HepG2 (cell line): ENCODE measurements at regions not wholly inside any gene's neighbourhood (a gene's known extent, or its start where the extent isn't known, plus 50 kb on each side); places are given as distances from the start of the nearest gene placed in this dataset.

Source experiments
- ATAC-seq: fragments of 200-7000 bp; cut with Tn5 transposase; 3 replicates; pipeline ENCODE4 v1.9.1; 2020; ENCODE audit warnings: mild to moderate bottlenecking, moderate library complexity
- BruUV-seq: library from RNA; stranded (reverse); fragments of 400-500 nt; replicated peaks from 2 replicates; lab custom pipeline; 2021; lab: Mats Ljungman, UMichigan
- CTCF ChIA-PET: fragments of 300-600 bp; formaldehyde crosslinking; extraction: SDS; loops from one replicate; lab custom pipeline; 2021; ENCODE audit warnings: low total read pairs, inconsistent platforms, low intra/inter-chr PET ratio; lab: Yijun Ruan, JAX
- POLR2A ChIA-PET: fragments of 350-600 bp; sonication (Branson Sonifier 250); formaldehyde crosslinking; loops from one replicate; lab custom pipeline; 2020; ENCODE audit warnings: antibody characterized with exemption, inconsistent platforms; lab: Yijun Ruan, JAX
- DNase-seq: peaks from one replicate; pipeline ENCODE4 v3.0.0-alpha.2; 2015; ENCODE audit warnings: low spot score
- FAIRE-seq: peaks from 3 replicates; lab custom pipeline; 2011; peaks lifted over from hg19 to GRCh38; lab: Jason Lieb, UNC
- H2AFZ ChIP-seq: one replicate; pipeline ENCODE4 v1.6.1; 2011; ENCODE audit warnings: low read length, inconsistent platforms
- H3K27ac ChIP-seq: fragments of 300-600 bp; 3 replicates; pipeline ENCODE4 v1.8.0; 2011; ENCODE audit warnings: mixed run types, mild to moderate bottlenecking, mixed read lengths, low read length, inconsistent platforms; ENCODE audit not compliant: insufficient read depth; ENCODE audit errors: extremely low read length
- H3K27me3 ChIP-seq, 2 experiments: fragments of 200-600 bp in 1 of 2; 2 replicates in 1 of 2; 3 replicates in 1 of 2; pipeline versions ENCODE4 v1.6.0 to v1.8.0; 2011; ENCODE audit warnings: low read length in 2 of 2, mild to moderate bottlenecking in 2 of 2, moderate library complexity in 2 of 2, inconsistent platforms in 1 of 2; ENCODE audit not compliant: insufficient read depth in 2 of 2, control insufficient read depth in 1 of 2
- H3K36me3 ChIP-seq, 2 experiments: fragments of 200-600 bp in 1 of 2; replicated peaks in 1 of 2; 2 replicates in 1 of 2; 3 replicates in 1 of 2; pipeline versions ENCODE4 v1.5.1 to v1.8.0; 2011; ENCODE audit warnings: low read length in 2 of 2, inconsistent platforms in 1 of 2; ENCODE audit not compliant: insufficient read depth in 2 of 2, control insufficient read depth in 1 of 2
- H3K4me1 ChIP-seq: 2 replicates; pipeline ENCODE4 v1.5.1; 2012; ENCODE audit warnings: low read length, inconsistent platforms; ENCODE audit not compliant: insufficient read depth
- H3K4me2 ChIP-seq: 2 replicates; pipeline ENCODE4 v1.6.0; 2011; ENCODE audit warnings: low read depth, low read length, inconsistent platforms
- H3K4me3 ChIP-seq, 3 experiments: fragments of 200-600 bp in 1 of 3; sonication (generic), shearing (Covaris generic) in 1 of 3; replicated peaks in 1 of 3; 2 replicates each; pipeline ENCODE4 v1.5.1; 2011 to 2016; ENCODE audit warnings: low read length in 3 of 3, inconsistent platforms in 2 of 3, low read depth in 2 of 3, mild to moderate bottlenecking in 2 of 3, control low read depth in 1 of 3, mixed read lengths in 1 of 3; ENCODE audit not compliant: insufficient read depth in 1 of 3
- H3K79me2 ChIP-seq: one replicate; pipeline ENCODE4 v1.6.1; 2011; ENCODE audit warnings: low read length, inconsistent platforms; ENCODE audit not compliant: insufficient read depth
- H3K9ac ChIP-seq: 2 replicates; pipeline ENCODE4 v1.6.0; 2011; ENCODE audit warnings: mild to moderate bottlenecking, low read depth, low read length, inconsistent platforms; ENCODE audit not compliant: insufficient read depth
- H3K9me3 ChIP-seq: 2 replicates; pipeline ENCODE4 v1.5.1; 2012; ENCODE audit warnings: mild to moderate bottlenecking, low read length
- H4K20me1 ChIP-seq: 2 replicates; pipeline ENCODE4 v1.6.0; 2011; ENCODE audit warnings: inconsistent platforms, mild to moderate bottlenecking, low read length, moderate library complexity; ENCODE audit not compliant: insufficient read depth
- DNMT1 ChIP-seq: sonication (generic); formaldehyde crosslinking; IDR thresholded peaks from 2 replicates; pipeline ENCODE4 v1.5.1; 2020; ENCODE audit warnings: mild to moderate bottlenecking, missing genetic modification reagents
- MATR3 ChIP-seq: sonication (generic); formaldehyde crosslinking; IDR thresholded peaks from 2 replicates; pipeline ENCODE4 v1.4.0; 2020; ENCODE audit warnings: missing genetic modification reagents
- NCOA2 ChIP-seq: sonication (generic); formaldehyde crosslinking; IDR thresholded peaks from 2 replicates; pipeline ENCODE4 v1.8.0; 2022; ENCODE audit warnings: inconsistent platforms
- TCF12 ChIP-seq, 2 experiments: fragments of 450-650 bp in 1 of 2; sonication (generic) in 1 of 2; formaldehyde crosslinking in 1 of 2; IDR thresholded peaks; 2 replicates each; pipeline versions ENCODE4 v1.6.1 to v1.8.0; 2017 to 2022; ENCODE audit warnings: antibody characterized with exemption in 1 of 2, mild to moderate bottlenecking in 1 of 2, missing genetic modification reagents in 1 of 2, moderate library complexity in 1 of 2
- WGBS: methylation state at CpG from one replicate; pipeline ENCODE4 v1.1.6; 2017; ENCODE audit warnings: low lambda C conversion rate; 5-methylcytosine and 5-hydroxymethylcytosine counted together
- in situ Hi-C: cut with HindIII; loops from 2 replicates; pipeline ENCODE4 v1.10.0; 2017; ENCODE audit warnings: low pct_unique_long_range_greater_than_20kb; ENCODE audit not compliant: extremely low pct_ligation_motif_present
- intact Hi-C: fragments of 100-400 bp; cut with micrococcal nuclease; formaldehyde crosslinking; loops from one replicate; pipeline ENCODE4 v1.10.0; 2022; ENCODE audit not compliant: unreplicated experiment
- TF ChIP-seq, protein P1 (sequence below): sonication (generic); formaldehyde crosslinking; IDR thresholded peaks from 2 replicates; pipeline ENCODE4 v1.8.1; 2023; ENCODE audit warnings: missing genetic modification reagents, inconsistent platforms, borderline replicate concordance
- TF ChIP-seq, protein P2 (sequence below): sonication (generic); formaldehyde crosslinking; IDR thresholded peaks from one replicate; pipeline ENCODE4 v1.5.1; 2020; ENCODE audit warnings: mild to moderate bottlenecking, missing genetic modification reagents; ENCODE audit errors: not compliant biosample characterization

DNA sequence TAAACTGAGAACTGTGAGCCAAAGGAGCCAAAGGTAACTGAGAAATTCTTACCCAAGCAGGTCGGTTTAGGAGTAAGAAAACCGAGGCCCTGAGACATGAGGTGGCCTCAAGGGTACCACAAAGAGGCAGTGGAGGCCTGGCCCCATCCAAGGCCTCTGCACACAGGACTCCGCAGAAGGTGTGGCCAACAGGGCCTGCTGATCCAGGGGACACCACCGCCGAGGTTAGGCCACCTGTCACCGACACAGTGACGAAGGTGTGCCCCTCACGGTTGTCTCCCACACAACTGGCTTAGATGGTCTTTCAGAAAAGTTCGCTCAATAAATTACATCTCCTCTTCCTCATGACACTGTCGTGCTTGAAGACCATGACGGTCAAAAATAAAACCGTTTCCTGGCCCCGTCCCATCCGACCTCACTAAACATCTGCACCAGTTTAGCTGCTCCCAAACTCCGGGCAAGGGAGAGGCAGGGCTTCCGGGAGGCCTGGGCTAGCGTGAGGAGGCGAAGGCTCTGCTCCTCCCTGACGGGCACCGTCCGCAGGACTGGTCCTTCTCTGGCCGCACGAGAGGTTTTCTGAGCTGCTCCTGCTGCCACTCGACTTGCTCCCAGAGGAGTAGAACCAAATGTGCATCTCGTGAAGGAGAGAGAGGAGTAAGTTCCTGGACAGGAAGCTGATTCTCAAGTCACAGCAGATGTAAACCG, 442.0 kb downstream of the EIPR1 start (continued):
- TF ChIP-seq NCOA2 (CRISPR knock-in tag) = no peak
- no peak for TF ChIP-seq DNMT1
- TF ChIP-seq MATR3 (CRISPR knock-in tag) = no peak
- TF ChIP-seq, protein P1, sequence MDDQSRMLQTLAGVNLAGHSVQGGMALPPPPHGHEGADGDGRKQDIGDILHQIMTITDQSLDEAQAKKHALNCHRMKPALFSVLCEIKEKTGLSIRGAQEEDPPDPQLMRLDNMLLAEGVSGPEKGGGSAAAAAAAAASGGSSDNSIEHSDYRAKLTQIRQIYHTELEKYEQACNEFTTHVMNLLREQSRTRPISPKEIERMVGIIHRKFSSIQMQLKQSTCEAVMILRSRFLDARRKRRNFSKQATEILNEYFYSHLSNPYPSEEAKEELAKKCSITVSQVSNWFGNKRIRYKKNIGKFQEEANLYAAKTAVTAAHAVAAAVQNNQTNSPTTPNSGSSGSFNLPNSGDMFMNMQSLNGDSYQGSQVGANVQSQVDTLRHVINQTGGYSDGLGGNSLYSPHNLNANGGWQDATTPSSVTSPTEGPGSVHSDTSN (CRISPR knock-in tag) = no peak

DNA sequence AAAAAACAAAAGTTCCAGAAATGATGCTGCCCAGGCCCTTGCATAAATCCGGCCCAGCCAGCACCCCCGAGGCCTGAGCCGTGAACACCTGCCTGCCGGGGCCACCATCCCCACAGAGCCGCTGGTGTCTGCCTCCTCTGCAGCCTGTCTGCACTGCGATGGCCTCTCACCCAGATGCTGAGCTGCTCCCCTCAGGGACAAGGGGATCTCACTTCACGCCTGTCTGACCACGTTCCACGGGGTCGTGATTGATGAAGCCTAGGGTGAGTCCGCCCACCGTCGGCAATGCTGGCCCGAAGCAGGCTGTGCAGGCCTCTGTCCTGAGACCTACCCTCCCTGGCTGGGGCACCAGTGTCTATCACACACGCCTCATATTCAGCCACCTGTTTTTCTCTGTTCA, 444.2 kb downstream of the EIPR1 start:
- no peak overlapping the region for H2AFZ ChIP-seq
- H3K4me3 ChIP-seq = no peak overlapping the region
- no peak overlapping the region for H3K27ac ChIP-seq
- in situ Hi-C loops = no loop called here
- ChIA-PET POLR2A (no interaction called here), CTCF (no interaction called here)
- ATAC-seq (no peak; the same call in 1 of the 3 replicates), DNase-seq (no peak), FAIRE-seq (no peak)
- intact Hi-C loops = no loop called here
- H3K9ac ChIP-seq = no peak overlapping the region
- H3K79me2 ChIP-seq = no peaks in the 10 kb centered on the region
- WGBS = 41% methylated on average over 12 of the region's 15 CpGs
- H3K4me1 ChIP-seq = no peaks in the 10 kb centered on the region
- H3K9me3 ChIP-seq = no peaks in the 10 kb centered on the region
- H3K4me2 ChIP-seq = no peak overlapping the region
- no peaks in the 10 kb centered on the region for H3K36me3 ChIP-seq
- H4K20me1 ChIP-seq = no peaks in the 10 kb centered on the region
- BruUV-seq = no TSS peak
- peaks cover 0 to 12% of the 10 kb centered on the region in 2 experiments; a peak in 2 of 5 replicates for H3K27me3 ChIP-seq
- TF ChIP-seq TCF12 (IDR thresholded peaks at IDR 0.05) = no peak
- TF ChIP-seq TCF12 (CRISPR knock-in tag; IDR thresholded peaks at IDR 0.05) = no peak
- TF ChIP-seq, protein P2, sequence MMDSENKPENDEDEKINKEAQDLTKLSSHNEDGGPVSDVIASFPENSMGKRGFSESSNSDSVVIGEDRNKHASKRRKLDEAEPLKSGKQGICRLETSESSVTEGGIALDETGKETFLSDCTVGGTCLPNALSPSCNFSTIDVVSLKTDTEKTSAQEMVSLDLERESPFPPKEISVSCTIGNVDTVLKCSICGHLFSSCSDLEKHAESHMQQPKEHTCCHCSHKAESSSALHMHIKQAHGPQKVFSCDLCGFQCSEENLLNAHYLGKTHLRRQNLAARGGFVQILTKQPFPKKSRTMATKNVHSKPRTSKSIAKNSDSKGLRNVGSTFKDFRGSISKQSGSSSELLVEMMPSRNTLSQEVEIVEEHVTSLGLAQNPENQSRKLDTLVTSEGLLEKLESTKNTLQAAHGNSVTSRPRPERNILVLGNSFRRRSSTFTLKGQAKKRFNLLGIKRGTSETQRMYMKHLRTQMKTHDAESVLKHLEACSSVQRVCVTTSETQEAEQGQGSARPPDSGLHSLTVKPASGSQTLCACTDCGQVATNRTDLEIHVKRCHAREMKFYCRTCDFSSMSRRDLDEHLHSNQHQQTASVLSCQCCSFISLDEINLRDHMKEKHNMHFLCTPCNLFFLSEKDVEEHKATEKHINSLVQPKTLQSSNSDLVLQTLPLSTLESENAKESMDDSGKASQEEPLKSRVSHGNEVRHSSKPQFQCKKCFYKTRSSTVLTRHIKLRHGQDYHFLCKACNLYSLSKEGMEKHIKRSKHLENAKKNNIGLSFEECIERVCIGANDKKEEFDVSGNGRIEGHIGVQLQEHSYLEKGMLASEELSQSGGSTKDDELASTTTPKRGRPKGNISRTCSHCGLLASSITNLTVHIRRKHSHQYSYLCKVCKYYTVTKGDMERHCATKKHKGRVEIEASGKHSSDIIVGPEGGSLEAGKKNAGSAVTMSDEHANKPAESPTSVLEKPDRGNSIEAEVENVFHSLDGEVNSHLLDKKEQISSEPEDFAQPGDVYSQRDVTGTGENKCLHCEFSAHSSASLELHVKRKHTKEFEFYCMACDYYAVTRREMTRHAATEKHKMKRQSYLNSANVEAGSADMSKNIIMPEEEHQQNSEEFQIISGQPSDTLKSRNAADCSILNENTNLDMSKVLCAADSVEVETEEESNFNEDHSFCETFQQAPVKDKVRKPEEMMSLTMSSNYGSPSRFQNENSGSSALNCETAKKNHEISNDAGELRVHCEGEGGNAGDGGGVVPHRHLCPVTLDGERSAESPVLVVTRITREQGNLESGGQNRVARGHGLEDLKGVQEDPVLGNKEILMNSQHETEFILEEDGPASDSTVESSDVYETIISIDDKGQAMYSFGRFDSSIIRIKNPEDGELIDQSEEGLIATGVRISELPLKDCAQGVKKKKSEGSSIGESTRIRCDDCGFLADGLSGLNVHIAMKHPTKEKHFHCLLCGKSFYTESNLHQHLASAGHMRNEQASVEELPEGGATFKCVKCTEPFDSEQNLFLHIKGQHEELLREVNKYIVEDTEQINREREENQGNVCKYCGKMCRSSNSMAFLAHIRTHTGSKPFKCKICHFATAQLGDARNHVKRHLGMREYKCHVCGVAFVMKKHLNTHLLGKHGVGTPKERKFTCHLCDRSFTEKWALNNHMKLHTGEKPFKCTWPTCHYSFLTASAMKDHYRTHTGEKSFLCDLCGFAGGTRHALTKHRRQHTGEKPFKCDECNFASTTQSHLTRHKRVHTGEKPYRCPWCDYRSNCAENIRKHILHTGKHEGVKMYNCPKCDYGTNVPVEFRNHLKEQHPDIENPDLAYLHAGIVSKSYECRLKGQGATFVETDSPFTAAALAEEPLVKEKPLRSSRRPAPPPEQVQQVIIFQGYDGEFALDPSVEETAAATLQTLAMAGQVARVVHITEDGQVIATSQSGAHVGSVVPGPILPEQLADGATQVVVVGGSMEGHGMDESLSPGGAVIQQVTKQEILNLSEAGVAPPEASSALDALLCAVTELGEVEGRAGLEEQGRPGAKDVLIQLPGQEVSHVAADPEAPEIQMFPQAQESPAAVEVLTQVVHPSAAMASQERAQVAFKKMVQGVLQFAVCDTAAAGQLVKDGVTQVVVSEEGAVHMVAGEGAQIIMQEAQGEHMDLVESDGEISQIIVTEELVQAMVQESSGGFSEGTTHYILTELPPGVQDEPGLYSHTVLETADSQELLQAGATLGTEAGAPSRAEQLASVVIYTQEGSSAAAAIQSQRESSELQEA (CRISPR knock-in tag) = no peak
